HL-60 (cell line): ENCODE measurements at regions not wholly inside any gene's neighbourhood (a gene's known extent, or its start where the extent isn't known, plus 50 kb on each side); places are given as distances from the start of the nearest gene placed in this dataset.

Experiments
- DNase-seq, 2 experiments: peaks; one replicate each; pipeline ENCODE4 v3.0.0-alpha.2; 2010 to 2020; ENCODE audit warnings: low read depth in 1 of 2, low spot score in 1 of 2
- H3K27ac ChIP-seq: fragments of 250-450 bp; sonication (Bioruptor Pico); replicated peaks from 2 replicates; pipeline ENCODE4 v1.5.1; 2020; ENCODE audit warnings: mild to moderate bottlenecking, moderate library complexity
- H3K27me3 ChIP-seq: fragments of 250-450 bp; sonication (Bioruptor Pico); 2 replicates; pipeline ENCODE4 v1.5.1; 2021; ENCODE audit warnings: mild to moderate bottlenecking, moderate library complexity; ENCODE audit not compliant: insufficient read depth, poor library complexity, severe bottlenecking
- H3K4me3 ChIP-seq: replicated peaks from 2 replicates; pipeline ENCODE4 v1.5.1; 2011; ENCODE audit warnings: mild to moderate bottlenecking, control low read depth, low read length; ENCODE audit not compliant: insufficient read depth
- GABPA ChIP-seq: IDR thresholded peaks from 2 replicates; pipeline ENCODE4 v1.6.1; 2012; ENCODE audit warnings: low read depth
- POLR2AphosphoS5 ChIP-seq: IDR thresholded peaks from 2 replicates; pipeline ENCODE4 v1.6.1; 2012; ENCODE audit warnings: low read depth
- SPI1 ChIP-seq: IDR thresholded peaks from 2 replicates; pipeline ENCODE4 v1.6.1; 2012; ENCODE audit warnings: low read depth, mild to moderate bottlenecking, borderline replicate concordance
- TF ChIP-seq, protein P1 (sequence below): IDR thresholded peaks from one replicate; pipeline ENCODE4 v1.5.1; 2011; ENCODE audit warnings: low read length, control low read depth, inconsistent platforms; ENCODE audit not compliant: insufficient read depth
- TF ChIP-seq, protein P2 (sequence below): IDR thresholded peaks from 2 replicates; pipeline ENCODE4 v1.6.1; 2012; ENCODE audit warnings: low read depth; ENCODE audit not compliant: insufficient replicate concordance

DNA sequence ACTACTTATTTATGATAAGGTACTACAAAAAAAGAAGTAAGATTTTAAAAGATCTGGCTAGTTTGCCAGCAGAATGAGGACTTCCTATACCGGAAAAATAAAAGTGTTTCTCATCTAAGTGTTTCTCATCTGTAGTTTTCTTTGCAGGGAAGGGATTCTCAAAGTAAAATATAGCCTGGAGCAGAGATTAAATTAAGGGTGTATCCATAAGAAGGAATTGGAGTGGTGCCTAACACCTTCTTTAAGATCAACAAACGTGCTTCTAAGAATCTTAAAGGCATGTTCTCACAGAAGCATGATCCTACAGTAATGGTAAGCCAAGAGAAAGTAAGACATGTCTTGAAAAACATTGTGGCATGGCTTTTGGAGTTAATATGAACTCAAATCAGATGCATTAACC lies 528.2 kb downstream of the GBA3 start:
- H3K27me3 ChIP-seq, result no peaks in the 10 kb centered on the region
- TF ChIP-seq, protein P1, sequence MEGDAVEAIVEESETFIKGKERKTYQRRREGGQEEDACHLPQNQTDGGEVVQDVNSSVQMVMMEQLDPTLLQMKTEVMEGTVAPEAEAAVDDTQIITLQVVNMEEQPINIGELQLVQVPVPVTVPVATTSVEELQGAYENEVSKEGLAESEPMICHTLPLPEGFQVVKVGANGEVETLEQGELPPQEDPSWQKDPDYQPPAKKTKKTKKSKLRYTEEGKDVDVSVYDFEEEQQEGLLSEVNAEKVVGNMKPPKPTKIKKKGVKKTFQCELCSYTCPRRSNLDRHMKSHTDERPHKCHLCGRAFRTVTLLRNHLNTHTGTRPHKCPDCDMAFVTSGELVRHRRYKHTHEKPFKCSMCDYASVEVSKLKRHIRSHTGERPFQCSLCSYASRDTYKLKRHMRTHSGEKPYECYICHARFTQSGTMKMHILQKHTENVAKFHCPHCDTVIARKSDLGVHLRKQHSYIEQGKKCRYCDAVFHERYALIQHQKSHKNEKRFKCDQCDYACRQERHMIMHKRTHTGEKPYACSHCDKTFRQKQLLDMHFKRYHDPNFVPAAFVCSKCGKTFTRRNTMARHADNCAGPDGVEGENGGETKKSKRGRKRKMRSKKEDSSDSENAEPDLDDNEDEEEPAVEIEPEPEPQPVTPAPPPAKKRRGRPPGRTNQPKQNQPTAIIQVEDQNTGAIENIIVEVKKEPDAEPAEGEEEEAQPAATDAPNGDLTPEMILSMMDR, result no peak
- TF ChIP-seq, protein P2, sequence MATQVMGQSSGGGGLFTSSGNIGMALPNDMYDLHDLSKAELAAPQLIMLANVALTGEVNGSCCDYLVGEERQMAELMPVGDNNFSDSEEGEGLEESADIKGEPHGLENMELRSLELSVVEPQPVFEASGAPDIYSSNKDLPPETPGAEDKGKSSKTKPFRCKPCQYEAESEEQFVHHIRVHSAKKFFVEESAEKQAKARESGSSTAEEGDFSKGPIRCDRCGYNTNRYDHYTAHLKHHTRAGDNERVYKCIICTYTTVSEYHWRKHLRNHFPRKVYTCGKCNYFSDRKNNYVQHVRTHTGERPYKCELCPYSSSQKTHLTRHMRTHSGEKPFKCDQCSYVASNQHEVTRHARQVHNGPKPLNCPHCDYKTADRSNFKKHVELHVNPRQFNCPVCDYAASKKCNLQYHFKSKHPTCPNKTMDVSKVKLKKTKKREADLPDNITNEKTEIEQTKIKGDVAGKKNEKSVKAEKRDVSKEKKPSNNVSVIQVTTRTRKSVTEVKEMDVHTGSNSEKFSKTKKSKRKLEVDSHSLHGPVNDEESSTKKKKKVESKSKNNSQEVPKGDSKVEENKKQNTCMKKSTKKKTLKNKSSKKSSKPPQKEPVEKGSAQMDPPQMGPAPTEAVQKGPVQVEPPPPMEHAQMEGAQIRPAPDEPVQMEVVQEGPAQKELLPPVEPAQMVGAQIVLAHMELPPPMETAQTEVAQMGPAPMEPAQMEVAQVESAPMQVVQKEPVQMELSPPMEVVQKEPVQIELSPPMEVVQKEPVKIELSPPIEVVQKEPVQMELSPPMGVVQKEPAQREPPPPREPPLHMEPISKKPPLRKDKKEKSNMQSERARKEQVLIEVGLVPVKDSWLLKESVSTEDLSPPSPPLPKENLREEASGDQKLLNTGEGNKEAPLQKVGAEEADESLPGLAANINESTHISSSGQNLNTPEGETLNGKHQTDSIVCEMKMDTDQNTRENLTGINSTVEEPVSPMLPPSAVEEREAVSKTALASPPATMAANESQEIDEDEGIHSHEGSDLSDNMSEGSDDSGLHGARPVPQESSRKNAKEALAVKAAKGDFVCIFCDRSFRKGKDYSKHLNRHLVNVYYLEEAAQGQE, result no peak
- no peak for TF ChIP-seq SPI1
- TF ChIP-seq GABPA, result no peak
- TF ChIP-seq POLR2AphosphoS5, result no peak
- no peak overlapping the region for H3K4me3 ChIP-seq
- no peak overlapping the region for H3K27ac ChIP-seq
- DNase-seq, result no peak

DNA sequence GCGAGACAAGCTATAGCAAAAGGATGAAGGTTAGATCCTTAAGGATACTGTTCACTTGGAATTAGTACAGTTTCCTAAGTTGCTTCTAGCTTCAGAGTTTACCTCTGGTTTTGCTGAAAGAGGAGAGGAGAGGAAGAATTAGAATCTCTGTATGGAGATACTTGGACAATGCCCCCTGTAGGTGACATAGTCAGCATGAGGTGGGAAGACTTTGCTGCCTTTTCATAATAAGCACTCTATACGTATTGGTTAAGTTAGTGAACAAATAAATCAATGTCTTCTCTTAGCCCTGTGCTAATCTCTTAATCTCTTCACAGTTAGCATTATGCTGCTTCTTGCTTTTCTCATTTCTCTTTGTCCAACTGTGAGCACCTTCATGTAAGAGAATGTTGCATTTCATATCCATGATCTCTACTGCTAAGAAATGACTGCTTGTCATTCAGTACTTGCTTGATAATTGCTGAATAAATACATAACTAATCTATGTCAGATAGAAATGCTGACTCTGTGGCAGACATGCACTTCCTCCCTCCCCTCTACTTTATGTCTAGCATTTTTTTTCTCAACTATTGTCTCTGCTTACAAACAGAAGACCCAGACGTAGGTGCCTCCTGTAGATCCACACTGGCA lies 527.2 kb downstream of the GBA3 start:
- DNase-seq, result no peak
- Histone ChIP-seq H3K4me3 (no peak overlapping the region), H3K27me3 (no peaks in the 10 kb centered on the region), H3K27ac (no peak overlapping the region)
- TF ChIP-seq, protein P2, result no peak
- TF ChIP-seq GABPA, result no peak
- TF ChIP-seq POLR2AphosphoS5, result no peak
- TF ChIP-seq SPI1, result no peak
- TF ChIP-seq, protein P1, result no peak

DNA sequence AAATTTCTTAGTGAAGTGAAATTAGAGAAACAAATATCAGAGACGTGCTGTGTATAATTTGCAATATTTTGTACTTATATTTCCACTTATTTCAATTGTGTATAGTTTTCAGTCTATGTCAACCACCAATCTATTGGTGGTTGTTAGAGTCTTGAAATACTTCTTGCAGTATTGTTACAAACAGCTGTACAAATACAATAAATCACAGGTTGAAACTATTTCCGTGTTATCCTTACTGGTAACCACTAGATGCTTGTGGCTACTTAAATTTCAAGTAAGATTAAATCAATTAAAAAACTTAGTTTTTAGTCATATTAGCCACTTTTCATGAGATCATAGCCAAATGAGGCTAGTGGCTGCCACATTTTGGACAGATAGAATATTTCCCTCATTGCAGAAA lies 520.5 kb downstream of the GBA3 start:
- Histone ChIP-seq H3K27me3 (no peaks in the 10 kb centered on the region), H3K27ac (no peak overlapping the region), H3K4me3 (no peak overlapping the region)
- no peak for DNase-seq
- TF ChIP-seq, protein P1, result no peak
- TF ChIP-seq POLR2AphosphoS5, result no peak
- no peak for TF ChIP-seq SPI1
- TF ChIP-seq GABPA, result no peak
- TF ChIP-seq, protein P2, result no peak
